OCI-LY1 (cell line): ENCODE measurements at regions not wholly inside any gene's neighbourhood (a gene's known extent, or its start where the extent isn't known, plus 50 kb on each side); places are given as distances from the start of the nearest gene placed in this dataset.
"Not testable (repeated sequence)": the region's sequence is repeated elsewhere in the genome, so short reads cannot be mapped to it uniquely, and the experiment has no call there.

ENCODE experiments used
- H2AFZ ChIP-seq: fragments of 200-600 bp; sonication (generic), shearing (Covaris generic); 2 replicates; pipeline ENCODE4 v1.6.0; 2014; ENCODE audit warnings: antibody characterized with exemption, mild to moderate bottlenecking, low read length
- H3F3A ChIP-seq: fragments of 200-600 bp; sonication (generic), shearing (Covaris generic); 2 replicates; pipeline ENCODE4 v1.6.0; 2014; ENCODE audit warnings: mild to moderate bottlenecking, antibody characterized with exemption, low read length, moderate library complexity; ENCODE audit not compliant: insufficient read depth
- H3K27ac ChIP-seq: fragments of 200-600 bp; sonication (generic); 2 replicates; pipeline ENCODE4 v1.5.1; 2014; ENCODE audit warnings: low read length, mixed run types, mild to moderate bottlenecking, low read depth; ENCODE audit not compliant: poor library complexity, severe bottlenecking
- H3K27me3 ChIP-seq: fragments of 200-600 bp; sonication (generic); 2 replicates; pipeline ENCODE4 v1.6.0; 2014; ENCODE audit warnings: antibody characterized with exemption, mild to moderate bottlenecking, low read length, moderate library complexity; ENCODE audit not compliant: insufficient read depth
- H3K36me3 ChIP-seq: fragments of 200-600 bp; sonication (generic); 2 replicates; pipeline ENCODE4 v1.6.1; 2014; ENCODE audit warnings: mild to moderate bottlenecking, antibody characterized with exemption, low read length, moderate library complexity, mixed read lengths; ENCODE audit not compliant: insufficient read depth
- H3K4me1 ChIP-seq: fragments of 200-600 bp; sonication (generic); 2 replicates; pipeline ENCODE4 v1.5.1; 2014; ENCODE audit warnings: mild to moderate bottlenecking, low read length, moderate library complexity; ENCODE audit not compliant: insufficient read depth, severe bottlenecking
- H3K4me2 ChIP-seq: fragments of 200-600 bp; sonication (generic), shearing (Covaris generic); 2 replicates; pipeline ENCODE4 v1.6.1; 2014; ENCODE audit warnings: low read length
- H3K4me3 ChIP-seq: fragments of 200-600 bp; sonication (generic); 2 replicates; pipeline ENCODE4 v1.5.1; 2014; ENCODE audit warnings: low read length, low read depth, mild to moderate bottlenecking, mixed read lengths; ENCODE audit not compliant: poor library complexity, severe bottlenecking
- H3K79me2 ChIP-seq: fragments of 200-600 bp; shearing (Covaris generic); 2 replicates; pipeline ENCODE4 v1.6.1; 2016; ENCODE audit warnings: mixed run types, low read length, mixed read lengths; ENCODE audit not compliant: insufficient read depth
- H3K9ac ChIP-seq: fragments of 200-600 bp; sonication (generic), shearing (Covaris generic); 2 replicates; pipeline ENCODE4 v1.6.1; 2014; ENCODE audit warnings: mild to moderate bottlenecking, low read length, mixed read lengths
- H3K9me2 ChIP-seq: fragments of 200-600 bp; sonication (generic), shearing (Covaris generic); 2 replicates; pipeline ENCODE4 v1.6.1; 2014; ENCODE audit warnings: low read depth, mild to moderate bottlenecking, low read length, mixed read lengths
- H3K9me3 ChIP-seq: fragments of 200-600 bp; shearing (Covaris generic); 2 replicates; pipeline ENCODE4 v1.6.1; 2014; ENCODE audit warnings: low read length, mixed read lengths
- H4K20me1 ChIP-seq: fragments of 200-600 bp; sonication (generic), shearing (Covaris generic); 2 replicates; pipeline ENCODE4 v1.6.0; 2016; ENCODE audit warnings: mild to moderate bottlenecking, low read length; ENCODE audit not compliant: insufficient read depth
- CTCF ChIP-seq: fragments of 200-600 bp; sonication (generic), shearing (Covaris generic); IDR thresholded peaks from 2 replicates; pipeline ENCODE4 v1.5.1; 2017; ENCODE audit warnings: mild to moderate bottlenecking, antibody characterized with exemption, low read length, moderate library complexity, mixed read lengths
- EZH2 ChIP-seq: fragments of 200-600 bp; sonication (generic), shearing (Covaris generic); IDR thresholded peaks from 2 replicates; pipeline ENCODE4 v1.8.0; 2017; ENCODE audit warnings: borderline replicate concordance, mixed run types, mild to moderate bottlenecking, antibody characterized with exemption, low read length, moderate library complexity, mixed read lengths

- H3K36me3 ChIP-seq: no peaks in the 10 kb centered on the region
- no peaks in the 10 kb centered on the region for H4K20me1 ChIP-seq
- H3F3A ChIP-seq: no peaks in the 10 kb centered on the region
- H3K27me3 ChIP-seq: no peaks in the 10 kb centered on the region
- H3K27ac ChIP-seq: no peak overlapping the region
- no peaks in the 10 kb centered on the region for H3K9me3 ChIP-seq
- no peaks in the 10 kb centered on the region for H3K9me2 ChIP-seq
- H2AFZ ChIP-seq: no peak overlapping the region
- H3K4me1 ChIP-seq: no peaks in the 10 kb centered on the region
- H3K79me2 ChIP-seq: no peaks in the 10 kb centered on the region
- no peak overlapping the region for H3K4me2 ChIP-seq
- H3K9ac ChIP-seq: no peak overlapping the region
- no peak for TF ChIP-seq CTCF
- no peak for TF ChIP-seq EZH2
- no peak overlapping the region for H3K4me3 ChIP-seq
Measured at GRCh38 chr9:115340314-115340713, 222.4 kb upstream of the TNC start.

GRCh38 chr9:115341426-115341825 lies 223.5 kb upstream of the TNC start:
- Histone ChIP-seq H3K4me1 (no peaks in the 10 kb centered on the region), H3K9me2 (no peaks in the 10 kb centered on the region), H3K4me3 (no peak overlapping the region), H3K4me2 (no peak overlapping the region), H3K9ac (no peak overlapping the region), H3K79me2 (no peaks in the 10 kb centered on the region), H3K36me3 (no peaks in the 10 kb centered on the region), H3K9me3 (no peaks in the 10 kb centered on the region), H3F3A (no peaks in the 10 kb centered on the region), H3K27me3 (no peaks in the 10 kb centered on the region), H3K27ac (no peak overlapping the region), H2AFZ (no peak overlapping the region), H4K20me1 (no peaks in the 10 kb centered on the region)
- TF ChIP-seq EZH2 (no peak), CTCF (no peak)

GRCh38 chr9:115347776-115348175 lies 229.8 kb upstream of the TNC start:
- not testable (repeated sequence) for H3K9ac ChIP-seq, H3K27me3 ChIP-seq

GRCh38 chr9:115348936-115349335 lies 231.0 kb upstream of the TNC start:
- H3K27ac ChIP-seq, H3K79me2 ChIP-seq, H3K9me3 ChIP-seq, H3K4me2 ChIP-seq, H3K27me3 ChIP-seq, H3F3A ChIP-seq, H3K9me2 ChIP-seq, H3K4me3 ChIP-seq, H3K36me3 ChIP-seq, H3K9ac ChIP-seq, H2AFZ ChIP-seq, H3K4me1 ChIP-seq, H4K20me1 ChIP-seq: not testable (repeated sequence)

More at GRCh38 chr9:115347776-115348175, 229.8 kb upstream of the TNC start:
- not testable (repeated sequence) for H3K27ac ChIP-seq, H3K36me3 ChIP-seq, H3K4me2 ChIP-seq, H3K9me2 ChIP-seq, H3K4me1 ChIP-seq, H3K79me2 ChIP-seq, H4K20me1 ChIP-seq, H3K9me3 ChIP-seq, H3K4me3 ChIP-seq, H2AFZ ChIP-seq, H3F3A ChIP-seq
- peak; percentile 26; the same call in 1 of the 2 replicates for TF ChIP-seq CTCF
